Stimulated activated naive CD4-positive, alpha-beta T cell (primary cell): ENCODE measurements at regions not wholly inside any gene's neighbourhood (a gene's known extent, or its start where the extent isn't known, plus 50 kb on each side); places are given as distances from the start of the nearest gene placed in this dataset.

ENCODE experiments used
- DNase-seq, 6 experiments: peaks; one replicate each; lab custom pipeline; 2025; lab: John Stamatoyannopoulos, UW

DNA sequence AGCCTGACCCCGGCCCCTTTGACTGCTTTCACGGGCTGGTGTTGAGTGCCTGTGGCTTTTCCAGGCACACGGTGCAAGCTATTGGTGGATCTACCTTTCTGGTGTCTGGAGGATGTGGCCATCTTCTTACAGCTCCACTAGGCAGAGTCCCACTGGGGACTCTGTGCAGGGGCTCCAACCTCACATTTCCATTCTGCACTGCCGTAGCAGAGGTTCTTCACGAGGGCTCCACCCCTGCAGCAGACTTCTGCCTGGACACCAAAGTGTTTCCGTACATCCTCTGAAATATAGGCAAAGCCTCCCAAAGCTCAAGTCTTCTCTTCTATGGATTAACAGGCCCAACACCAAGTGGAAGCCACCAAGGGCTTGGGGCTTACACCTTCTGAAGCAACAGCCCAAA, 691.5 kb upstream of the POU3F2 start:
- DNase-seq: no peak

DNA sequence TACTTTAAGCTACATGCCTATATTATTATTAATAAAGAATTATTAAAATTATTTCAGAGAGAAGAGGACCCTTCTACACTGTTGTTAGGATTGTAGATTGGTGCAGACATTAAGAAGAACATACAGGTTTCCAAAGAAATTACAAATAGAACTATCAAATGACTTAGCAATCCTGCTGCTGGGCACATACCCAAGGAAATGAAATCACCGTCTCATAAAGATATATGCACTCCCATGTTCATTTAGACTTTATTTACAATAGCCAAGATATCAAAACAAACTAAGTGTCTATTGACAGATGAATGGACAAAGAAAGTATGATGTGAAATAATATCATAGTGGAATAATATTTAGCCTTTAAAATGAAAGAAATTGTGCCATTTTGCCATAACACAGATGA, 687.7 kb upstream of the POU3F2 start:
- no peak for DNase-seq

DNA sequence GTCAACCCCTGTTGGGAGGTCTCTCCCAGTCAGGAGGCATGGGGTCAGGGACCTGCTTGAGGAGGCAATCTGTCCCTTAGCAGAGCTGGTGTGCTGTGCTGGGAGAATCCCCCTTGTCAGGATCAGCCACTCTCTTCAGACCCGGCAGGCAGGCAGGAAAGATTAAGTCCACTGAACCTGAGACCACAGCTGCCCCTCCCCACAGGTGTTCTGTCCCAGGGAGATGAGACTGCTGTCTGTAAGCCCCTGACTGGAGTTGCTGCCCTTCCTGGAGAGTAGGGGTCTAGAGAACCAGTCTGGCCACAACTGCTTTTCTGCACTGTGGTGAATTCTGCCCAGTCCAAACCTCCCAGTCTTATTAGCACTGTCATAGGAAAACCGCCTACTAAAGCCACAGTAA, 677.8 kb upstream of the POU3F2 start:
- DNase-seq: no peak

DNA sequence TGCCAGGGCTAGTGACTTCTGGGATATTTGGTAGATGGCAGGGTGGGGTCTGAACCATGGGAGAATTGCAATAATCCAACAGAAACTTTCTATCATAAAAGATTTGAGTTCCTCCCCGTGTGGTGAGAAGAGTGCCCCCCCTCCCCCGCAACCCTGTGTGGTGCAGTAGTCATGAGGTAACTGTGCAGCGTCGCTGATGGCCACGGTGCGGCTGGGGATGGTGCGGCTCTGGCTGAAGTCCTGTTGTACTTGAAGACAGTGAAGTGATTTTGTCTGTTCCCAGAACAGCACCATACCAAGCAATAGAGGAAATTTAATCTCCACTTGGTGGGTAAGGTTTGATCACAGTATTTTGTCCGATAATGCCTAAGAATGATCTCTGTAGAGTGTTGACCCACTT, 654.8 kb upstream of the POU3F2 start:
- no peak for DNase-seq

DNA sequence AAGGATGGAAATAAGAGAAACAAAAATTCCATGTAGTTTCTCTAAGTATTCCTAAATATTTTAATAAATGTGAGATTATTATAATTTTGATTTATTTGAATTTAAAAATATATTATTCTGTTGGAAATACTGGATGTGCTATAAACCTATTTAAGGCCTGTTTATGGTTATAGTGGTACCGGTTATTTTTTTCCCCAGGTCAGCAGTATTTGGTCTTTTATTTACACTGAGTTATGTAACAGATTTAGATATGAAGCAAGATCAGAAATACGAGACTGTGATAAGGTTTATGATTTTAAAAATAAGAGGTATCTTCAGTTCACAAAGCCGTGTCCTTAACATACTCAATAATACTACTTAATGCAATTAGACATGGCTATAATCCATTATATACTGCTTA, 634.3 kb upstream of the POU3F2 start:
- no peak for DNase-seq

DNA sequence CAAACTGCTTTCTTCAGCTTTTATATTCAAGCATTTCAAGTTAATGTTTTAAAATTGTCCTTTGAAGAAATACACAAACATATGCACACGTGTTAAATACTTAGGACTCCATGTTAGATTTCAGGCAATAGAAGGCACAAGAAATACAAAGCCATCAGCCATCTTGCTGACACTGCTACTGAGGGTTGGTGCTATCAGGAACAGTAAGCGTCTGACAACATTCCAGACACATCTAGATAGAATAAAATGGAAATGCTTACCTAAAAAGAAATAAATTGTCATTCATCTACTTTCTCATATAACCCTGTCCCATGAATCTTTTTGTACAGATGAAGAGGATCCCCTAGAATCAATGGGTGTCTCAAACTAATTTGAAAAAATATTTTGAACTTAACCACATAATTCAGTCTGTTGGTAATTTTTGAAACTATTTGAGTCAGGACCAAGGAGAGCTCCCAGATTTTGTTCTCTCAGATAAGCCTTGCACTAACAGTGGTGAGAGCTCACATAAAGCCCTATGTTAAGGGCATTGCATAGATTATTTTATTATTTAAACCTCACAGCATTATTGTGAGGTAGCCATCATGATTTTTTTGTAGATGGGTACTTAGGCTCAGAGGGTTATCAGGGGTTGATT, 631.1 kb upstream of the POU3F2 start:
- peak in 1 of 6 experiments; percentile 0 for DNase-seq

DNA sequence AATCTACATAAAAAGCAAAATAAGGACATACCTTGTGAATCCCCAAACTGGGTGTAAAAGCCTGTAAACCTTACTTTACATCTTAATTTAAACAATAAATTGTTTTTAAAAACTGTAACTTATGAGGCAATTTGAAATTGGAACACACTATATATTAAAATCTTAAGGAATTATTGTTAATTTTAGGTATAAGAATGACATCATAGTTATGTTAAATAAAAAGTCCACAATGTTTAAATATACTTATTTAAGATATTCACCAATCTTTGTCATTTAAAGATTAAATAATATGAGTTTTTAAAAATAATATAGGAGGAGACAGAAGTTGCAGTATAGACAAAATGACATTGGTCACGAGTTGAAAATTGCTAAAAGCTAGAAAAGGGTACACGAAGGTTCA, 621.9 kb upstream of the POU3F2 start:
- no peak for DNase-seq

DNA sequence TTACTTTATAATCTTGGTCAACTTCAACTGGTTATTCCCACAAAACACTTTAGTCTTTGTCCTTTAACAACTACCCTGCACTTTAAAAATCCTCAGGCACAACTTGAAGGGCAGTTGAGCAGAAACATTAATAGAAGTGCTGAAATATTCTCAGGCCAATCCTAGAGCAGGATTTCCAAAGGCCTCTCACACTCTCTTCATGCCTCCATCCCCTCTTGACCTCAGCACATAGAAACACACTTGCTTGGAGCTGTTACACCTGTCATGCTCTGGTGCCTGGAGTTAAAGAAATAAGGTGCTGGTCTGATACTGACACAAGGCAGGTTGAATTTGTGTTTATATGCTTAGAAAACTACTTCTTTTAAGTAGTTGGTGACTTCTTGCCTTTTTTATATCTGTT, 618.8 kb upstream of the POU3F2 start:
- no peak for DNase-seq

DNA sequence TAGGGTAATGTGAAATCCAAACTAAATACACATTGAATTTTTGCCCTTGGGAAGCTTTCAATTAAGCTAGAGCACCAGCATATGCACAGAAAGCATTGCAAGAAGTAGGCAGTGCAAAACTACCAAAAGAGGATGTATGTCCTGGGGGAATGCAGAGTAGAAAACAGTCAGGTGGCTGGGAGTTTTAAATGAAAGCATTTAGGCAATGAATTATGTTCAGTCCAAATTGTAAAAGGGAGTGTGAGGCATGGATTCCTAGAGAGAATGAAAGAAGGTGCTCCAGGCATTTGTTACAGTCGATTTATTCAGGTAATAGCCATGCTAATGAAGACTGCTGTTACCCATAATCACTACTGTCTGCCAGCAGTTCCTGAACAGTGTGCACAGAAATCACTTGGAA, 604.1 kb upstream of the POU3F2 start:
- DNase-seq: no peak

DNA sequence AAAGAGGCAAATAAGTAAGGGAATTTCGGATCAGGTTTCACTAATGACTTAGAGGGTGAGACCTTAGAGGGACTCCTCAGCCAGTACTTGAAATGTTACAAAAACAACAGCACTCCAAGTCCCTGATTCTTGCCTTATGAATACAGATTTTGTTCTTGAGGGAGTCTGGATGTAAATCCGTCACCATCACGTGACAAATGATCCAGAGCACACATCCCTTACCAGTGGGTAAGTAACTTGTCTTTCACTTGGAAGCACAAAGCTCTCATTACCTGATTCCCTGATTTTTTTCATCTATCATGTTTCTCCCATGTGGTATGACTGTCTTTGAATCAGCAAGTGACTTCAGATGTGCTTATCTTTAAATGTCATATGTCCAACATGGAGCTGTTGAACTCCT, 595.3 kb upstream of the POU3F2 start:
- DNase-seq: no peak

DNA sequence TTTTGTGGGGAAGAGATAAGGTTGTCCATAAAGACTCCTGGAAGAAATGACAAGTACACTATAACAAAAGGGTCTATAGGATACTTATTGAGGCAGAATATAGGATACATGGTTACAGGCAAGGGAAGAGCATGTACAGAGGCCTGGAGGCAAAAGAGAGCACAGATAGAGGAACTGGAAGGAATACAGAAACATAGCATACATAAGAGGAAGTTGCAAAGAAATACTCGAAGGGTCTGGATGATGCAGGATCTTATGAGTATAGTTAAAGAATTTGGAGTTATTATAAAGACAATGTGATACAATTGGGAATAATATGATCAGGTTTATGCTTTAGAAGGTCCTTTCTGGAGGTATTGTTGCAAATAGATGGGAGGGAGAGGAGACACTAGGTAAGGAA, 592.7 kb upstream of the POU3F2 start:
- DNase-seq: no peak

DNA sequence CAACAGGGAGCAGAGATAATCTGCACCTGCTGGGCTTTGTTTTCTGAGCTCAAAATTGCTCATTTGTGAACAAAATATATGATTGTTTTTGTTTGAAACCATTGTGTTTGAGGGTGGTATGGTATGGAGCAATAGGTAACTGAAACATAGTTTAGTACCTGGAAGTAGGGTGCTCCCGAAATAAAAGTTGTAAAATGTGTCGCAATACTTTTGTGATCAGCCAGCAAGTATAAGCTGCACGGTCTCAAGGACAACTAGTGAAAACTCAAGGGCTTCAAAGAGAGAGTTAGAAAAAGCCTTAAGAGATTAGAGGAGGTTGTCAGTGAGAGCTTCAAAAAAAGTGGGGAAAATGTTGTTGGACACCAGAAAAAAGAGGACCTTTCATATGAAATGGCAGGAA, 579.8 kb upstream of the POU3F2 start:
- DNase-seq: no peak

DNA sequence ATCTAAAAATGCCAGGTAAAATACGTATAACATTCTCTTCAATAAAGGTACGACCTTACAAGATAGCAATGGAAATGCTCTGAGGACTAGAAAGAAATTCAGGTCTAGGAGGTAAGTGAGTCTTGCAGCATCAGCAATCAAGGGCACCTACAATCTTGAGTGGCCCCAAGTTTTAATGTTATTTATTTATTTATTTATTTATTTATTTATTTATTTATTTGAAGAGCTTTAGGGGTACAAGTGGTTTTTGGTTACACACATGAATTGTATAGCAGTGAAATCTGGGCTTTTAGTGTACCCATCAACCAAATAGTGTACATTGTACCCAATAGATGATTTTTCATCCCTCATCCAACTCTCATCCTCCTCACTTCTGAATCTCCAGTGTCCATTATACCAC, 574.0 kb upstream of the POU3F2 start:
- no peak for DNase-seq

DNA sequence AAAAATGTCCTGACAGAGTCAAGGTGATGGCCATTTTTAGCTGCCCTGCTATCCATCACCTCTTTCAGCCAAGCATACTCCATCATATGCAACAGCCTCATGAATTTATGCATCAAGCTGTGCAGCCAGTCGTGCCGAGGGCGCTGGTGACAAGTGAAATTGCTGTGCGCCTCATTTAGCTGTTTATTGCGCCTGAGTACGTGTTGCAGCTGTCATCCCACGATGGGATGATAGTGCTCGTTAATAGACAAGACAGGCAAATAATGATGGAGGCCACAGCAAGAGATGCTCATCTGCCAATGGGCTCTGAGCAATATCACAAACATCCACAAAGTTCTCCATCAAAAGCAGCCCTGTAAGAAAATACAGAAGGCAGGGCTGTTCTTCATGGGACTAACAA, 562.3 kb upstream of the POU3F2 start:
- no peak for DNase-seq

DNA sequence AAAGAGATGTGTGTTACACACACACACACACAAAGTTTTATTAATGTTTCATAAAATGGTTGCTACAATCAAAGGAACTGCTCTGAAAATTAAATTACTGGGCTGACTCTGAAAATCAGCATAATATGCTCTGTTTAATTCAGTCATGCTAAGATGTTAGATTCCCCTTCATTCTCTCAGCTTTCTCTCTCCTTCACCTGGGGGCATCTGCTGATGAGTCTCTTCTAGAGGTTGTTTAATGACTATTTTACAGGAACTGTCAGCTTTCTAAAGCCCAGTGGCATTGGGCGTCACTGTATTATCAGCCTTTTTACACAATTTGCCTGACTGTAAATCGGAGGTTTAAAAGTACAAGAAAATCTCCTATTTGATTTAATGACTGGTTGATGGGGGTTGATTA, 559.7 kb upstream of the POU3F2 start:
- no peak for DNase-seq

DNA sequence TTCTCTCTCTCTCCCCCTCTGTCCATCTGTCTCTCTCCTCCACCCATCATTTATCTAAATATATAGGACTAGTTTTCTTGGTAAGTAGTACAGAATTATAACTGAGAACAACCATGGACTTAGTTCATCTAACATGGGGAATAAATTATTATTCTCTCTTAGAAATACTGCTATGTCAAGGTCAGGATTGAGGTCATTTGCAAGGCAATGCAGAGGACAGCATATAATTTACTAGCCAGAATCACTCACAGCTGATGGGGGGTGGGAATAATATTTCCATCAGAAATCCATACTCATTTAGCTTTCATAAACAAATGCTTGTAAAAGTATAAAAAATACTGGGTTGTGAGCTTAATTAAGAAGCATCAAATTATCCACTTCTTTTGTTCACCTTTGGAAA, 553.9 kb upstream of the POU3F2 start:
- no peak for DNase-seq

DNA sequence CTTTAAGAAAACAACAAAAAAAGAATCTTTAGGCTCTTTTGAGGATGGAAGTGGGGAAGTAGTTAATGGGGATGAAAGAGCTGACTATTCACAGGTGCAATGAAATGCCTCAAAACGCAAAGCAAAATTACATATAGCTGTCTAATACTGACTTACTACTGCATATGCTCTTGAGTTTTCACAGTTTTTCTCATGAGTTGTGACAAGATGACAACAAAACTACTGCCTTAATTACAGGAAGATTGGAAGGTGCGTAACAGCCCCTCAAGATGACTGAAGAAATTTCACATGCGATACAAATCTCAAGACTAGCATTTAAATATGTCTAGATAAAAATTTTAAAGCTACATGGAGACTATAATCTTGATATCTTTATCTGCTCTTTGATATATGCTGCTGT, 547.8 kb upstream of the POU3F2 start:
- no peak for DNase-seq

DNA sequence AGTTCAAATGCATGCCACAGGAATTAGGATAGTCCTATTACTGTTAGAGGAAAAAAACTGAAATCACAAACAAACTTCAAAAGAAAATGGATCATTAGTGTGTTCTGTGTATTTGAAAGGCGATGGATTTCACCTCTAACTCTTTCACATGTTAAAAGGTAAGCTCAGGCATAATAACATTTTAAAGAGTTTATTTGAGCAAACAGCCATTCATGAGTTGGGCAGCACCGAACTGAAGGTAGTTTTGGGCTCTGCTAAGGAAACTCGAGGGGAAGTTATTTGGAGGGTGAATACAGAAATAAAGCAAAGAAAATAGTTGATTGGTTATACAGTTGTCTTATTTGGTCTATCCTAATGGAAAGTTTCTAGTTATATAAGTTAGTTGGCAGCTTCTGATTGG, 546.5 kb upstream of the POU3F2 start:
- DNase-seq: no peak

DNA sequence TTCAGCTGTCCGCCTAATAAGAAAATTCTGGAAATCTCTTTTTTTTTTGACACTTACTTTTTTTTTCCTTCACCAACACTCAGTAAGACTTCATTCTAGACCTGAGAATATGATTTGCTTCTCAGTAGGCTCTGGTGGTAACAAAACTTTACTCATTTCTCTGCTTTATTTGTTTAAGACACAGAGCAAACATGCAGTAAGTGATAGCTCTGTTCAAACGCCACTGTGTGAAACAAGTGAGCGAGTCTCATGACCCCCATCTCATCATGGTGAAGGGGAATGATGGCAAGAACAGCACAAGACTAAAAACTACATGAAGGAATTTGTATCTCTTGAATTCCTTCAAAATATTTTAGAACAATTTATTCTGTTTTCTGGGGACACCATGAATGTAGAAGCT, 541.6 kb upstream of the POU3F2 start:
- DNase-seq: no peak

DNA sequence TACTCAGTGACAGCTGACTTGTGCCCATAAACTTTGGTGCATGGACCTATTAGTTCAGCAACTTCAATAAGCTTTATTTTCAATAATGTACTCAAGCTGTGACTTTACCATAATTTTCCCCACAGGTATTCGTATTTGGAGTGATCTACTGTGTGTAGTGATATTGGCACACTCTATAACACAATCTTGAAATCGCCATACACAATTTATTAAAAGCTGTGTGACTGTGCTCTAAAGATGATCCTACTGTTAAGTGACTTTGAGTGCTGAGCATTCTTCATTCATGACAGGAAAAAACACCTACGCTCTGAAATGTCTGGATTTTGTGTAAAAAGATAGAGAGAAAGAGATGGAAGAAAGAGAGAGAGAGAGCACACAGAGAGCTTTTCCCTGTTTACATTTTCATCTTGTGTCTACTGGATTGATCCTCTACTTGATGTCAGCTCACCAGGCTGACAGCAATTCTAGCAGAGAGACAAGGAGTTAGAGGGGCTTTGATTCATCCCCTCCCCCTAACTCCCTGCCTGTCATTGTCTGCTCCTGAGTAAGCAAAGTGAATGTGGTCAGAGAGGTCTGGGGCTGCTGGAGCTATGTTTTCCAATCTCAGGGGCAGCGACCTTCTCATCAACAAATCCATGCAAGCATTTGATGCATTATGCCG, 538.7 kb upstream of the POU3F2 start:
- DNase-seq: no peak

DNA sequence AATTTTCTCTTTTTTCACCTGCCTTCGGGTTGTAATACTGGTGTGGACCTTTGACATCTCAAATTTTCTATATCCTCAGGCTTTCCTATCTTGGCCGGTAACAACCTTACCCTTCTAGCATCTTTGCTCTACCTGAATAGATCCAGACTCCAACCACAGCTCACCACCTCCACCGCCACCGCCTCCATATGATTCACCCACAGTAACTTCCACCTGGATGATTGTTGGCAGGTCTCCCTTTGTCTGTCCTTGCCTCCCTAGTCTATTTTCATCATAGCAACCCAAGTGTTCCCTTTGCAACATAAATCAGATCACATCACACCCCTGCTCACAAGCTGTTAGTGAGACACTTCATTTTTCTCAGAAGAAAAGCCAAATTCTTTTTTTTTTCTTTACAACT, 525.8 kb upstream of the POU3F2 start:
- DNase-seq: no peak

DNA sequence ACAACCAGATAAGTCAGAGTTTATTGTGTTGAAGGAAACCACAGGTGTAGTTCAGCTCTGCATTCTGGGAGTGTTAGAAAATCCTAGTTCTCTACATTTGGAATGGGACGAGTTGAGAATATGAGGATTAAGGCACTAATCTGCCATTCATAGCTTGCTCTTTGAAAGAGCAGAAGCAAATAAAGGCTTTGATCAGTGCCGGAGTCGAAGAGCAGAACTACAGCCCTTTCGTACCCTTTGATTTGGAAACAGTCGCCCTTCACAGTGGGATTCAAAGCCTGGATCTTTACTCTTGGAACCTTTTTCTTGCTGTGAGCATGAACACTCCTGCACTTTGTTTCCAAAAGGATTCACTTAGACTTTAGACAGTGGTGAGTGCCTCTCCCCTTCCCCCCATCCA, 523.9 kb upstream of the POU3F2 start:
- no peak for DNase-seq

DNA sequence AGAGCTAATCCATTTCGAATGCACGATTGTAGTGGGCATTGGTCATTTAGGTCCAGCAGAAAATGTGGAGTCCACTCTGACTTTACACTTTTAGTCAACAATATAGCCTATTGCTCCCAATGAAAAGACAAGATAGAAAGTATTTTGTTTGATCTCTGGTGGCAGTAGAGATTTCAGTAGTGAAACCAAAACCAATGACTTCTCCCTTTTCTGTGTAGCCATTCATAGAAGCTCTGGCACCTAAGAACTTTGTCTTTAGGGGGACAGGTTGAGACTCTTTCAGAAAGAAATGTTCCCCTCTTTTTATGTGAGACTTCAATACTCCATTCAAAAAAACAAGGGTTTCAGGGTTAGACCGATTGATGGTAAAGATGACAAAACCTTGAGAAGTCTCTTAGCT, 510.8 kb upstream of the POU3F2 start:
- no peak for DNase-seq

DNA sequence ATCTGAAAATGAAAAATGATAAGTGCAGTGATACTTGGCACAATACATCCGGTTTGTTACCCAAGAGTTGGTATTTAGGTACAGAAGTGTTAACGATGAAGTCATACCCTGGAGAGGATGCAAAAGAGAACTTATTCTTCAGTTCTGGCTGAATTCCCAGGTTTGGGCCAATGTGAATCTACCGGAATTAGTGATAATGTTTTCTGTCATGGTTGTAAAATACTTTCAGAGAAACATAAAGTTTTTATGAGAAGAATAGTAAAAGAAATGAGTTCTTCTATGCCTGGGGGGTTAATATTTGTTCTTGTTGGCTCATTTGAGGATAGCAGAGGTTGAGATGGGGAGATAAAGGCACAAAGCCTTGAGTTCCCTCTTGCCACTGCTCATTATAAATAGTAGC, 509.9 kb upstream of the POU3F2 start:
- DNase-seq: no peak
